Endothelial cell of umbilical vein (primary cell): ENCODE measurements at regions not wholly inside any gene's neighbourhood (a gene's known extent, or its start where the extent isn't known, plus 50 kb on each side); places are given as distances from the start of the nearest gene placed in this dataset.

Experiments
- BruUV-seq: library from RNA; stranded (reverse); fragments of 400-500 nt; replicated peaks from 2 replicates; lab custom pipeline; 2021; lab: Mats Ljungman, UMichigan
- CTCF ChIA-PET: fragments of 300-600, 350-600 bp; sonication (Branson Sonifier 250); formaldehyde crosslinking; loops from one replicate; lab custom pipeline; 2021; ENCODE audit warnings: antibody characterized with exemption, inconsistent platforms; lab: Charles Lee
- POLR2A ChIA-PET: fragments of 300-600, 350-600 bp; sonication (Branson Sonifier 250); formaldehyde crosslinking; loops from one replicate; lab custom pipeline; 2021; ENCODE audit warnings: antibody characterized with exemption, inconsistent platforms; lab: Charles Lee
- DNase-seq: peaks from one replicate; pipeline ENCODE4 v3.0.0-alpha.2; 2011; ENCODE audit warnings: low read depth, low spot score
- FAIRE-seq: peaks from 2 replicates; lab custom pipeline; 2011; peaks lifted over from hg19 to GRCh38; lab: Jason Lieb, UNC
- H2AFZ ChIP-seq: 2 replicates; pipeline ENCODE4 v1.6.0; 2012; ENCODE audit warnings: low read depth, low read length, control low read depth, inconsistent platforms
- H3K27ac ChIP-seq: 2 replicates; pipeline ENCODE4 v1.5.1; 2011; ENCODE audit warnings: low read depth, mild to moderate bottlenecking, control low read depth, low read length, moderate library complexity; ENCODE audit not compliant: insufficient read depth
- H3K27me3 ChIP-seq, 2 experiments: 2 replicates each; pipeline versions ENCODE4 v1.6.0 to v1.6.1; 2011; ENCODE audit warnings: low read length in 2 of 2, mixed read lengths in 1 of 2; ENCODE audit not compliant: control insufficient read depth in 2 of 2, insufficient read depth in 2 of 2
- H3K36me3 ChIP-seq, 2 experiments: 2 replicates in 1 of 2; 3 replicates in 1 of 2; pipeline ENCODE4 v1.5.1; 2011; ENCODE audit warnings: low read length in 2 of 2, mild to moderate bottlenecking in 1 of 2, moderate library complexity in 1 of 2; ENCODE audit not compliant: control insufficient read depth in 2 of 2, insufficient read depth in 2 of 2; ENCODE audit errors: extremely low read depth in 1 of 2
- H3K4me1 ChIP-seq: 3 replicates; pipeline ENCODE4 v1.5.1; 2011; ENCODE audit warnings: mild to moderate bottlenecking, low read length; ENCODE audit not compliant: control insufficient read depth, insufficient read depth; ENCODE audit errors: extremely low read depth
- H3K4me2 ChIP-seq: 2 replicates; pipeline ENCODE4 v1.6.1; 2011; ENCODE audit warnings: low read length, control low read depth, mixed read lengths; ENCODE audit not compliant: insufficient read depth
- H3K4me3 ChIP-seq, 3 experiments: fragments of 200-600 bp in 1 of 3; sonication (generic), shearing (Covaris generic) in 1 of 3; replicated peaks in 1 of 3; 2 replicates each; pipeline ENCODE4 v1.5.1; 2011 to 2016; ENCODE audit warnings: control low read depth in 3 of 3, low read length in 3 of 3, mild to moderate bottlenecking in 2 of 3, inconsistent platforms in 1 of 3, low read depth in 1 of 3, moderate library complexity in 1 of 3; ENCODE audit not compliant: insufficient read depth in 1 of 3
- H3K79me2 ChIP-seq: 2 replicates; pipeline ENCODE4 v1.6.0; 2012; ENCODE audit warnings: low read length, inconsistent platforms; ENCODE audit not compliant: control insufficient read depth, insufficient read depth
- H3K9ac ChIP-seq: replicated peaks from 2 replicates; pipeline ENCODE3; 2011; ENCODE audit warnings: low read length, control low read depth; ENCODE audit not compliant: insufficient read depth; ENCODE audit errors: extremely low read depth
- H3K9me1 ChIP-seq: replicated peaks from 3 replicates; pipeline ENCODE4 v1.6.0; 2011; ENCODE audit warnings: mild to moderate bottlenecking, low read length; ENCODE audit not compliant: control insufficient read depth, insufficient read depth; ENCODE audit errors: extremely low read depth
- H3K9me3 ChIP-seq: replicated peaks from 2 replicates; pipeline ENCODE4 v1.5.1; 2012; ENCODE audit warnings: low read length, inconsistent platforms; ENCODE audit not compliant: control insufficient read depth, insufficient read depth
- H4K20me1 ChIP-seq: replicated peaks from 2 replicates; pipeline ENCODE3; 2011; ENCODE audit warnings: mild to moderate bottlenecking, low read length; ENCODE audit not compliant: control insufficient read depth, insufficient read depth; ENCODE audit errors: extremely low read depth
- CTCF ChIP-seq, 2 donors: IDR thresholded peaks; 1 replicate in 1 of 2; 2 replicates in 1 of 2; pipeline ENCODE4 v1.5.1; 2011; ENCODE audit warnings: low read length in 2 of 2, mild to moderate bottlenecking in 2 of 2, moderate library complexity in 2 of 2, control low read depth in 1 of 2, inconsistent platforms in 1 of 2, low read depth in 1 of 2; ENCODE audit not compliant: insufficient read depth in 1 of 2; ENCODE audit errors: extremely low read depth in 1 of 2
- EZH2 ChIP-seq: IDR thresholded peaks from 2 replicates; pipeline ENCODE4 v1.6.1; 2012; ENCODE audit warnings: borderline replicate concordance, low read depth, mild to moderate bottlenecking, moderate library complexity, low read length, inconsistent platforms; ENCODE audit not compliant: severe bottlenecking
- FOS ChIP-seq: IDR thresholded peaks from 2 replicates; pipeline ENCODE4 v1.6.1; 2011; ENCODE audit warnings: mild to moderate bottlenecking, low read length, moderate library complexity, borderline replicate concordance; ENCODE audit not compliant: insufficient read depth
- GATA2 ChIP-seq: IDR thresholded peaks from 2 replicates; pipeline ENCODE4 v1.7.0; 2011; ENCODE audit warnings: low read depth, mild to moderate bottlenecking, moderate library complexity, mixed read lengths, low read length; ENCODE audit not compliant: insufficient read length, insufficient read depth
- JUN ChIP-seq: IDR thresholded peaks from 2 replicates; pipeline ENCODE4 v1.6.1; 2011; ENCODE audit warnings: borderline replicate concordance, low read depth; ENCODE audit not compliant: insufficient read length, insufficient read depth
- MAX ChIP-seq: IDR thresholded peaks from 2 replicates; pipeline ENCODE4 v1.6.1; 2011; ENCODE audit not compliant: insufficient read depth, insufficient read length
- MYC ChIP-seq: IDR thresholded peaks from one replicate; pipeline ENCODE4 v1.6.1; 2011; ENCODE audit warnings: mild to moderate bottlenecking, low read depth, low read length
- POLR2A ChIP-seq: IDR thresholded peaks from 2 replicates; pipeline ENCODE4 v1.6.1; 2012; ENCODE audit warnings: low read depth, mild to moderate bottlenecking, control low read depth, low read length
- POLR2AphosphoS5 ChIP-seq: IDR thresholded peaks from 2 replicates; pipeline ENCODE4 v1.6.1; 2012; ENCODE audit warnings: low read depth, mild to moderate bottlenecking, control low read depth, low read length, moderate library complexity; ENCODE audit not compliant: insufficient read depth
- dilution Hi-C: fragments of 300-500 bp; cut with MboI; formaldehyde crosslinking; loops from one replicate; pipeline ENCODE4 v1.15.0; 2019; ENCODE audit warnings: low sequenced_read_pairs; ENCODE audit not compliant: extremely low pct_ligation_motif_present
- intact Hi-C: fragments of 100-400 bp; cut with micrococcal nuclease; formaldehyde crosslinking; loops from one replicate; pipeline ENCODE4 v1.10.0; 2022

- TF ChIP-seq EZH2: no peak
- no peak for TF ChIP-seq CTCF (IDR thresholded peaks at IDR 0.05; ENCODE audit: extremely low read depth in 1 of 2, insufficient read depth in 1 of 2, low read depth in 1 of 2, low read length in 2 of 2)
- no peak for TF ChIP-seq POLR2AphosphoS5
- no peak for TF ChIP-seq MYC
- no peak for TF ChIP-seq POLR2A
- TF ChIP-seq MAX: no peak
- no peak for TF ChIP-seq JUN
- no peak for TF ChIP-seq FOS
- no peak for TF ChIP-seq GATA2
- dilution Hi-C loops (no loop called here), intact Hi-C loops (no loop called here)
- no peak overlapping the region for H2AFZ ChIP-seq
- no peak for DNase-seq
- no peaks in the 10 kb centered on the region for H3K36me3 ChIP-seq
- H4K20me1 ChIP-seq: no peaks in the 10 kb centered on the region
- no peak overlapping the region for H3K4me2 ChIP-seq
- no peaks in the 10 kb centered on the region for H3K27me3 ChIP-seq
- ChIA-PET POLR2A (no interaction called here), CTCF (no interaction called here)
- BruUV-seq: no TSS peak
- no peak for FAIRE-seq
- no peak overlapping the region for H3K4me3 ChIP-seq
- no peaks in the 10 kb centered on the region for H3K9me1 ChIP-seq
- no peaks in the 10 kb centered on the region for H3K4me1 ChIP-seq
- H3K27ac ChIP-seq: no peak overlapping the region
- H3K79me2 ChIP-seq: no peaks in the 10 kb centered on the region
- H3K9me3 ChIP-seq: peaks cover 6% of the 10 kb centered on the region
- H3K9ac ChIP-seq: no peak overlapping the region
Observed at GRCh38 chr20:55774628-55775027, 230.7 kb downstream of the CBLN4 start.
